Gastroesophageal sphincter (tissue), 4 donors: ENCODE measurements at regions not wholly inside any gene's neighbourhood (a gene's known extent, or its start where the extent isn't known, plus 50 kb on each side); places are given as distances from the start of the nearest gene placed in this dataset.
"Not testable (repeated sequence)": the region's sequence is repeated elsewhere in the genome, so short reads cannot be mapped to it uniquely, and the experiment has no call there.

Source experiments
- ATAC-seq: fragments of 150-250 bp; one replicate; pipeline ENCODE4 v1.9.1; 2016; ENCODE audit warnings: mild to moderate bottlenecking, moderate library complexity
- H3K27ac ChIP-seq, 4 donors: fragments of 200-600 bp; sonication (generic) in 3 of 4; 1 replicate in 3 of 4; 2 replicates in 1 of 4; pipeline ENCODE4 v1.5.1; 2016 to 2019
- H3K27me3 ChIP-seq: fragments of 200-600 bp; sonication (generic); one replicate; pipeline ENCODE4 v1.5.1; 2019
- H3K36me3 ChIP-seq, 2 donors: fragments of 200-600 bp; sonication (generic); one replicate each; pipeline ENCODE4 v1.5.1; 2019; ENCODE audit warnings: control low read depth in 1 of 2
- H3K4me1 ChIP-seq, 3 donors: fragments of 200-600 bp; sonication (generic); 1 replicate in 2 of 3; 2 replicates in 1 of 3; pipeline ENCODE4 v1.5.1; 2016 to 2019; ENCODE audit warnings: control low read depth in 2 of 3
- H3K4me3 ChIP-seq, 2 donors: fragments of 200-600 bp; sonication (generic); one replicate each; pipeline ENCODE4 v1.5.1; 2019; ENCODE audit warnings: mild to moderate bottlenecking in 1 of 2, moderate library complexity in 1 of 2
- H3K9me3 ChIP-seq, 3 donors: fragments of 200-600 bp; sonication (generic); one replicate each; pipeline ENCODE4 v1.5.1; 2017 to 2019; ENCODE audit warnings: control low read depth in 2 of 3
- CTCF ChIP-seq, 4 experiments: fragments of 200-600 bp in 2 of 4; fragments of 450-650 bp in 2 of 4; sonication (generic) in 1 of 4; IDR thresholded peaks; one replicate each; pipeline ENCODE4 v1.5.1; 2017 to 2019; ENCODE audit warnings: antibody characterized with exemption in 4 of 4, mild to moderate bottlenecking in 2 of 4, moderate library complexity in 2 of 4
- EP300 ChIP-seq: sonication (generic); formaldehyde crosslinking; IDR thresholded peaks from one replicate; pipeline ENCODE4 v1.6.1; 2017; ENCODE audit warnings: antibody characterized with exemption, mild to moderate bottlenecking
- POLR2A ChIP-seq, 2 donors: fragments of 450-650 bp; IDR thresholded peaks; one replicate each; pipeline ENCODE4 v1.6.1; 2017; ENCODE audit warnings: antibody characterized with exemption in 2 of 2, mild to moderate bottlenecking in 2 of 2, moderate library complexity in 1 of 2
- POLR2AphosphoS5 ChIP-seq: sonication (generic); formaldehyde crosslinking; IDR thresholded peaks from one replicate; pipeline ENCODE4 v1.6.1; 2017; ENCODE audit warnings: antibody characterized with exemption
- WGBS, 2 donors: methylation state at CpG; one replicate each; pipeline ENCODE4 v1.1.5; 2018; ENCODE audit warnings: low coverage in 1 of 2; 5-methylcytosine and 5-hydroxymethylcytosine counted together

GRCh38 chr3:170660139-170660538 lies 74.3 kb upstream of the SLC7A14 start:
- no peaks in the 10 kb centered on the region for H3K4me1 ChIP-seq
- TF ChIP-seq EP300 (no peak), POLR2A (IDR thresholded peaks at IDR 0.05) (no peak), CTCF (IDR thresholded peaks at IDR 0.05) (no peak), POLR2AphosphoS5 (no peak)
- WGBS, 2 donors = 71 to 74% methylated on average over 5 of the region's 5 CpGs
- no peaks in the 10 kb centered on the region for H3K36me3 ChIP-seq
- ATAC-seq = no peak
- no peaks in the 10 kb centered on the region for H3K9me3 ChIP-seq
- no peak overlapping the region for H3K27ac ChIP-seq
- no peak overlapping the region for H3K4me3 ChIP-seq
- H3K27me3 ChIP-seq = no peaks in the 10 kb centered on the region

- Histone ChIP-seq H3K36me3 (no peaks in the 10 kb centered on the region), H3K9me3 (no peaks in the 10 kb centered on the region), H3K4me1 (no peaks in the 10 kb centered on the region), H3K27ac (no peak overlapping the region), H3K4me3 (no peak overlapping the region), H3K27me3 (peaks cover 10% of the 10 kb centered on the region)
- no peak for ATAC-seq
- 74 to 84% methylated on average over 2 of the region's 2 CpGs for WGBS, 2 donors
- TF ChIP-seq POLR2AphosphoS5 = no peak
Observed at GRCh38 chr3:170657312-170657711, 71.4 kb upstream of the SLC7A14 start.

GRCh38 chr3:170656284-170656683 lies 70.4 kb upstream of the SLC7A14 start:
- WGBS, 2 donors = 79 to 100% methylated on average over 1 to 2 of the region's 2 CpGs
- ATAC-seq = no peak
- Histone ChIP-seq H3K4me1 (no peaks in the 10 kb centered on the region), H3K4me3 (no peak overlapping the region), H3K27ac (no peak overlapping the region), H3K9me3 (no peaks in the 10 kb centered on the region), H3K27me3 (peaks cover 10% of the 10 kb centered on the region), H3K36me3 (no peaks in the 10 kb centered on the region)
- TF ChIP-seq POLR2A (IDR thresholded peaks at IDR 0.05) (no peak), CTCF (IDR thresholded peaks at IDR 0.05) (no peak), POLR2AphosphoS5 (no peak), EP300 (no peak)

GRCh38 chr3:170653801-170654200 lies 67.9 kb upstream of the SLC7A14 start:
- H3K27me3 ChIP-seq = peaks cover 10% of the 10 kb centered on the region
- H3K36me3 ChIP-seq = no peaks in the 10 kb centered on the region
- WGBS, 2 donors = no CpG with 5 or more reads among the region's 21 CpGs
- no peak overlapping the region for H3K4me3 ChIP-seq
- no peak overlapping the region for H3K27ac ChIP-seq
- ATAC-seq = no peak
- no peaks in the 10 kb centered on the region for H3K4me1 ChIP-seq
- H3K9me3 ChIP-seq = no peaks in the 10 kb centered on the region
- no peak for TF ChIP-seq POLR2AphosphoS5

GRCh38 chr3:170651260-170651845 lies 65.5 kb upstream of the SLC7A14 start:
- 43 to 76% methylated on average over 2 to 5 of the region's 7 CpGs for WGBS, 2 donors
- Histone ChIP-seq H3K4me1 (no peaks in the 10 kb centered on the region), H3K4me3 (no peak overlapping the region), H3K9me3 (no peaks in the 10 kb centered on the region), H3K36me3 (no peaks in the 10 kb centered on the region), H3K27me3 (peaks cover 10% of the 10 kb centered on the region), H3K27ac (no peak overlapping the region)
- no peak for ATAC-seq
- no peak for TF ChIP-seq CTCF (IDR thresholded peaks at IDR 0.05)
- no peak for TF ChIP-seq POLR2AphosphoS5
- TF ChIP-seq POLR2A (IDR thresholded peaks at IDR 0.05) = no peak
- TF ChIP-seq EP300 = no peak

- no CpG with 5 or more reads among the region's 5 CpGs for WGBS, 2 donors
- H3K27me3 ChIP-seq = peaks cover 10% of the 10 kb centered on the region
- not testable (repeated sequence) for H3K9me3 ChIP-seq, H3K27ac ChIP-seq, H3K36me3 ChIP-seq, H3K4me1 ChIP-seq, H3K4me3 ChIP-seq, ATAC-seq
Observed at GRCh38 chr3:170650557-170650956, 64.7 kb upstream of the SLC7A14 start.

GRCh38 chr3:170644711-170645110 lies 58.8 kb upstream of the SLC7A14 start:
- Histone ChIP-seq H3K36me3 (no peaks in the 10 kb centered on the region), H3K4me3 (no peak overlapping the region), H3K4me1 (no peaks in the 10 kb centered on the region), H3K27me3 (no peaks in the 10 kb centered on the region), H3K9me3 (no peaks in the 10 kb centered on the region), H3K27ac (no peak overlapping the region)
- 71 to 80% methylated on average over 1 of the region's 1 CpG for WGBS, 2 donors
- TF ChIP-seq POLR2A (IDR thresholded peaks at IDR 0.05) (no peak), CTCF (IDR thresholded peaks at IDR 0.05) (no peak), EP300 (no peak), POLR2AphosphoS5 (no peak)
- ATAC-seq = no peak
